Fibroblast of lung (primary cell): ENCODE measurements at regions not wholly inside any gene's neighbourhood (a gene's known extent, or its start where the extent isn't known, plus 50 kb on each side); places are given as distances from the start of the nearest gene placed in this dataset.

Experiments used
- DNase-seq, 2 donors: peaks; one replicate each; pipeline versions ENCODE4 v3.0.0 to v3.0.0-alpha.2; 2010; ENCODE audit warnings: low read depth in 2 of 2
- H2AFZ ChIP-seq: 2 replicates; pipeline ENCODE4 v1.5.1; 2012; ENCODE audit warnings: low read length, control low read depth, inconsistent platforms
- H3K27ac ChIP-seq: 2 replicates; pipeline ENCODE4 v1.5.1; 2011; ENCODE audit warnings: low read length, control low read depth; ENCODE audit not compliant: insufficient read depth
- H3K27me3 ChIP-seq: 2 replicates; pipeline ENCODE4 v1.5.1; 2011; ENCODE audit warnings: mild to moderate bottlenecking, low read length; ENCODE audit not compliant: control insufficient read depth, insufficient read depth
- H3K36me3 ChIP-seq: 2 replicates; pipeline ENCODE4 v1.5.1; 2011; ENCODE audit warnings: low read length; ENCODE audit not compliant: control insufficient read depth, insufficient read depth
- H3K4me1 ChIP-seq: 2 replicates; pipeline ENCODE4 v1.5.1; 2011; ENCODE audit warnings: low read length; ENCODE audit not compliant: control insufficient read depth, insufficient read depth; ENCODE audit errors: extremely low read depth
- H3K4me2 ChIP-seq: 2 replicates; pipeline ENCODE4 v1.5.1; 2011; ENCODE audit warnings: low read length, control low read depth; ENCODE audit not compliant: insufficient read depth; ENCODE audit errors: extremely low read depth
- H3K4me3 ChIP-seq, 4 experiments: fragments of 200-600 bp in 1 of 4; sonication (generic) in 1 of 4; replicated peaks in 1 of 4; 2 replicates each; pipeline ENCODE4 v1.5.1; 2011 to 2016; ENCODE audit warnings: low read length in 4 of 4, low read depth in 3 of 4, mild to moderate bottlenecking in 3 of 4, control low read depth in 2 of 4, inconsistent platforms in 1 of 4, mixed read lengths in 1 of 4; ENCODE audit not compliant: insufficient read depth in 1 of 4; ENCODE audit errors: control extremely low read depth in 1 of 4
- H3K79me2 ChIP-seq: 2 replicates; pipeline ENCODE4 v1.5.1; 2012; ENCODE audit warnings: mild to moderate bottlenecking, low read length, inconsistent platforms; ENCODE audit not compliant: control insufficient read depth, insufficient read depth
- H3K9ac ChIP-seq: 2 replicates; pipeline ENCODE4 v1.5.1; 2011; ENCODE audit warnings: mild to moderate bottlenecking, low read length, control low read depth; ENCODE audit not compliant: insufficient read depth
- H3K9me3 ChIP-seq: 2 replicates; pipeline ENCODE4 v1.5.1; 2012; ENCODE audit warnings: low read depth, low read length; ENCODE audit not compliant: control insufficient read depth, insufficient read depth
- H4K20me1 ChIP-seq: 2 replicates; pipeline ENCODE4 v1.5.1; 2011; ENCODE audit warnings: low read length; ENCODE audit not compliant: control insufficient read depth, insufficient read depth; ENCODE audit errors: extremely low read depth
- CTCF ChIP-seq, 2 donors: IDR thresholded peaks in 1 of 2; conservative IDR thresholded peaks in 1 of 2; 1 replicate in 1 of 2; 2 replicates in 1 of 2; pipeline ENCODE4 v1.5.1; 2011 to 2012; ENCODE audit warnings: low read length in 2 of 2, control low read depth in 1 of 2, inconsistent platforms in 1 of 2, low read depth in 1 of 2, mild to moderate bottlenecking in 1 of 2
- EZH2 ChIP-seq: IDR thresholded peaks from 2 replicates; pipeline ENCODE4 v1.5.1; 2012; ENCODE audit warnings: low read length, control low read depth, mild to moderate bottlenecking; ENCODE audit errors: missing control alignments

- Histone ChIP-seq H3K27me3 (no peaks in the 10 kb centered on the region), H3K79me2 (no peaks in the 10 kb centered on the region), H3K9ac (no peak overlapping the region), H3K36me3 (no peaks in the 10 kb centered on the region), H2AFZ (no peak overlapping the region), H3K4me3 (no peak overlapping the region), H3K9me3 (no peaks in the 10 kb centered on the region), H3K4me1 (no peaks in the 10 kb centered on the region), H3K27ac (no peak overlapping the region), H3K4me2 (no peak overlapping the region), H4K20me1 (no peaks in the 10 kb centered on the region)
- no peak for TF ChIP-seq EZH2
- TF ChIP-seq CTCF (conservative IDR thresholded peaks at IDR 0.05 in 1 of 2, IDR thresholded peaks at IDR 0.05 in 1 of 2; ENCODE audit: low read depth in 1 of 2, low read length in 2 of 2) = no peak
- no peak for DNase-seq
Observed at GRCh38 chr20:16637797-16638196, 64.5 kb upstream of the KIF16B start.

GRCh38 chr20:16626849-16627248 is 53.6 kb upstream of the KIF16B start:
- H3K4me2 ChIP-seq = no peak overlapping the region
- H2AFZ ChIP-seq = no peak overlapping the region
- TF ChIP-seq EZH2 (no peak), CTCF (conservative IDR thresholded peaks at IDR 0.05 in 1 of 2, IDR thresholded peaks at IDR 0.05 in 1 of 2; ENCODE audit: low read depth in 1 of 2, low read length in 2 of 2) (no peak)
- H3K36me3 ChIP-seq = no peaks in the 10 kb centered on the region
- H3K27me3 ChIP-seq = no peaks in the 10 kb centered on the region
- no peak overlapping the region for H3K4me3 ChIP-seq
- H3K9ac ChIP-seq = no peak overlapping the region
- no peaks in the 10 kb centered on the region for H4K20me1 ChIP-seq
- no peaks in the 10 kb centered on the region for H3K4me1 ChIP-seq
- H3K79me2 ChIP-seq = no peaks in the 10 kb centered on the region
- no peak overlapping the region for H3K27ac ChIP-seq
- no peak for DNase-seq
- no peaks in the 10 kb centered on the region for H3K9me3 ChIP-seq

- Histone ChIP-seq H3K9ac (no peak overlapping the region), H3K9me3 (no peaks in the 10 kb centered on the region), H3K4me3 (no peak overlapping the region), H3K4me2 (no peak overlapping the region), H3K79me2 (no peaks in the 10 kb centered on the region), H2AFZ (no peak overlapping the region), H3K27me3 (no peaks in the 10 kb centered on the region), H3K36me3 (no peaks in the 10 kb centered on the region), H3K4me1 (no peaks in the 10 kb centered on the region), H3K27ac (no peak overlapping the region), H4K20me1 (no peaks in the 10 kb centered on the region)
- DNase-seq = no peak
- TF ChIP-seq EZH2 (no peak), CTCF (conservative IDR thresholded peaks at IDR 0.05 in 1 of 2, IDR thresholded peaks at IDR 0.05 in 1 of 2; ENCODE audit: low read depth in 1 of 2, low read length in 2 of 2) (no peak)
Observed at GRCh38 chr20:16624106-16624505, 50.9 kb upstream of the KIF16B start.
